Fibroblast of skin of scalp (primary cell): ENCODE measurements at regions not wholly inside any gene's neighbourhood (a gene's known extent, or its start where the extent isn't known, plus 50 kb on each side); places are given as distances from the start of the nearest gene placed in this dataset.

Experiments used
- DNase-seq: peaks from one replicate; pipeline ENCODE4 v3.0.0-alpha.2; 2013

- DNase-seq = no peak
These were observed 550.0 kb downstream of the EPHA5 start for GRCh38 chr4:65120287-65120686.

- DNase-seq = no peak
These were observed 567.9 kb downstream of the EPHA5 start for GRCh38 chr4:65102419-65102818.

GRCh38 chr4:65096630-65097029 lies 573.7 kb downstream of the EPHA5 start:
- DNase-seq = no peak

GRCh38 chr4:65089666-65090065 lies 580.6 kb downstream of the EPHA5 start:
- DNase-seq = peak; percentile 29

- DNase-seq = peak; percentile 1
These were observed 587.2 kb downstream of the EPHA5 start for GRCh38 chr4:65083076-65083475.

GRCh38 chr4:65071564-65071963 lies 598.7 kb downstream of the EPHA5 start:
- no peak for DNase-seq

GRCh38 chr4:65069177-65069576 lies 601.1 kb downstream of the EPHA5 start:
- no peak for DNase-seq

- DNase-seq = no peak
These were observed 604.2 kb downstream of the EPHA5 start for GRCh38 chr4:65066106-65066505.

- DNase-seq = no peak
These were observed 606.7 kb downstream of the EPHA5 start for GRCh38 chr4:65063601-65064000.

- no peak for DNase-seq
These were observed 619.5 kb downstream of the EPHA5 start for GRCh38 chr4:65050786-65051185.

GRCh38 chr4:65046192-65047133 lies 623.8 kb downstream of the EPHA5 start:
- DNase-seq = no peak

GRCh38 chr4:65033899-65034298 lies 624.6 kb upstream of the TECRL start:
- no peak for DNase-seq

GRCh38 chr4:65028592-65028991 lies 619.3 kb upstream of the TECRL start:
- no peak for DNase-seq

GRCh38 chr4:65023883-65024670 lies 614.8 kb upstream of the TECRL start:
- no peak for DNase-seq

GRCh38 chr4:65023081-65023480 lies 613.8 kb upstream of the TECRL start:
- no peak for DNase-seq

GRCh38 chr4:65021737-65022136 lies 612.5 kb upstream of the TECRL start:
- DNase-seq = no peak

- no peak for DNase-seq
These were observed 611.9 kb upstream of the TECRL start for GRCh38 chr4:65021149-65021548.

- DNase-seq = no peak
These were observed 610.5 kb upstream of the TECRL start for GRCh38 chr4:65019775-65020174.

- DNase-seq = no peak
These were observed 609.1 kb upstream of the TECRL start for GRCh38 chr4:65018313-65018712.

GRCh38 chr4:65014078-65014477 lies 604.8 kb upstream of the TECRL start:
- DNase-seq = no peak

GRCh38 chr4:65007841-65008439 lies 598.7 kb upstream of the TECRL start:
- DNase-seq = peak; percentile 51

GRCh38 chr4:64975177-64975576 lies 565.9 kb upstream of the TECRL start:
- DNase-seq = no peak

- DNase-seq = no peak
These were observed 559.8 kb upstream of the TECRL start for GRCh38 chr4:64969081-64969480.
